ENCODE measurements at regions not wholly inside any gene's neighbourhood (a gene's known extent, or its start where the extent isn't known, plus 50 kb on each side); places are given as distances from the start of the nearest gene placed in this dataset.

- no peaks in the 10 kb centered on the region for H3K36me3 ChIP-seq (ENCODE audit: control insufficient read depth, insufficient read depth, low read length)
- no peak for DNase-seq (ENCODE audit: low read depth)
- no peak overlapping the region for H3K4me3 ChIP-seq (ENCODE audit: low read depth, low read length)
- H3K27me3 ChIP-seq (ENCODE audit: control insufficient read depth, insufficient read depth, low read length) = no peaks in the 10 kb centered on the region
- TF ChIP-seq CTCF (IDR thresholded peaks at IDR 0.05; ENCODE audit: insufficient read depth, low read length, poor library complexity, severe bottlenecking) = no peak
Observed at GRCh38 chr18:30265190-30265589, 777.4 kb downstream of the DSC3 start.

GRCh38 chr18:30254331-30254730 is 788.2 kb downstream of the DSC3 start:
- no peak for DNase-seq (ENCODE audit: low read depth)
- H3K36me3 ChIP-seq (ENCODE audit: control insufficient read depth, insufficient read depth, low read length) = no peaks in the 10 kb centered on the region

GRCh38 chr18:30248056-30248455 is 794.5 kb downstream of the DSC3 start:
- no peak for TF ChIP-seq CTCF (IDR thresholded peaks at IDR 0.05; ENCODE audit: insufficient read depth, low read length, poor library complexity, severe bottlenecking)
- no peak for DNase-seq (ENCODE audit: low read depth)

More at GRCh38 chr18:30254331-30254730, 788.2 kb downstream of the DSC3 start:
- TF ChIP-seq CTCF (IDR thresholded peaks at IDR 0.05; ENCODE audit: insufficient read depth, low read length, poor library complexity, severe bottlenecking) = no peak
- Histone ChIP-seq H3K4me3 (ENCODE audit: low read depth, low read length) (no peak overlapping the region), H3K27me3 (ENCODE audit: control insufficient read depth, insufficient read depth, low read length) (no peaks in the 10 kb centered on the region)

GRCh38 chr18:30245766-30246455 is 796.6 kb downstream of the DSC3 start:
- Histone ChIP-seq H3K27me3 (ENCODE audit: control insufficient read depth, insufficient read depth, low read length) (no peaks in the 10 kb centered on the region), H3K4me3 (ENCODE audit: low read depth, low read length) (no peak overlapping the region), H3K36me3 (ENCODE audit: control insufficient read depth, insufficient read depth, low read length) (no peaks in the 10 kb centered on the region)
- TF ChIP-seq CTCF (IDR thresholded peaks at IDR 0.05; ENCODE audit: insufficient read depth, low read length, poor library complexity, severe bottlenecking) = no peak
- no peak for DNase-seq (ENCODE audit: low read depth)

More at GRCh38 chr18:30248056-30248455, 794.5 kb downstream of the DSC3 start:
- Histone ChIP-seq H3K36me3 (ENCODE audit: control insufficient read depth, insufficient read depth, low read length) (no peaks in the 10 kb centered on the region), H3K4me3 (ENCODE audit: low read depth, low read length) (no peak overlapping the region), H3K27me3 (ENCODE audit: control insufficient read depth, insufficient read depth, low read length) (no peaks in the 10 kb centered on the region)

GRCh38 chr18:30234755-30235154 is 807.8 kb downstream of the DSC3 start:
- no peak for TF ChIP-seq CTCF (IDR thresholded peaks at IDR 0.05; ENCODE audit: insufficient read depth, low read length, poor library complexity, severe bottlenecking)

GRCh38 chr18:30211112-30211511 is 831.4 kb downstream of the DSC3 start:
- Histone ChIP-seq H3K4me3 (ENCODE audit: low read depth, low read length) (no peak overlapping the region), H3K36me3 (ENCODE audit: control insufficient read depth, insufficient read depth, low read length) (no peaks in the 10 kb centered on the region), H3K27me3 (ENCODE audit: control insufficient read depth, insufficient read depth, low read length) (no peaks in the 10 kb centered on the region)
- TF ChIP-seq CTCF (IDR thresholded peaks at IDR 0.05; ENCODE audit: insufficient read depth, low read length, poor library complexity, severe bottlenecking) = no peak
- DNase-seq (ENCODE audit: low read depth) = no peak

More at GRCh38 chr18:30234755-30235154, 807.8 kb downstream of the DSC3 start:
- no peaks in the 10 kb centered on the region for H3K36me3 ChIP-seq (ENCODE audit: control insufficient read depth, insufficient read depth, low read length)
- no peak overlapping the region for H3K4me3 ChIP-seq (ENCODE audit: low read depth, low read length)
- no peaks in the 10 kb centered on the region for H3K27me3 ChIP-seq (ENCODE audit: control insufficient read depth, insufficient read depth, low read length)
- no peak for DNase-seq (ENCODE audit: low read depth)
